Loucy (cell line): ENCODE measurements at regions not wholly inside any gene's neighbourhood (a gene's known extent, or its start where the extent isn't known, plus 50 kb on each side); places are given as distances from the start of the nearest gene placed in this dataset.

Experiments used
- H2AFZ ChIP-seq: fragments of 200-600 bp; sonication (generic); 2 replicates; pipeline ENCODE4 v1.6.0; 2016; ENCODE audit warnings: antibody characterized with exemption, mild to moderate bottlenecking, low read length, moderate library complexity
- H3F3A ChIP-seq: fragments of 200-600 bp; 2 replicates; pipeline ENCODE4 v1.6.0; 2016; ENCODE audit warnings: antibody characterized with exemption, low read depth, mild to moderate bottlenecking
- H3K27me3 ChIP-seq: fragments of 200-600 bp; sonication (generic); 2 replicates; pipeline ENCODE4 v1.6.1; 2014; ENCODE audit warnings: low read length, mild to moderate bottlenecking; ENCODE audit not compliant: insufficient read depth, poor library complexity, severe bottlenecking
- H3K36me3 ChIP-seq: fragments of 200-600 bp; sonication (generic); 2 replicates; pipeline ENCODE4 v1.6.1; 2016; ENCODE audit warnings: low read length; ENCODE audit not compliant: insufficient read depth
- H3K4me1 ChIP-seq: fragments of 200-600 bp; sonication (generic); 2 replicates; pipeline ENCODE4 v1.5.1; 2014; ENCODE audit warnings: low read length, mild to moderate bottlenecking; ENCODE audit not compliant: insufficient read depth, poor library complexity, severe bottlenecking
- H3K4me2 ChIP-seq: fragments of 200-600 bp; sonication (generic); 2 replicates; pipeline ENCODE4 v1.6.0; 2014; ENCODE audit warnings: antibody characterized with exemption, low read length, low read depth, mild to moderate bottlenecking; ENCODE audit not compliant: poor library complexity, severe bottlenecking
- H3K4me3 ChIP-seq: fragments of 200-600 bp; sonication (generic); 2 replicates; pipeline ENCODE4 v1.5.1; 2014; ENCODE audit warnings: low read length, mild to moderate bottlenecking, mixed read lengths; ENCODE audit not compliant: poor library complexity, severe bottlenecking
- H3K79me2 ChIP-seq: fragments of 200-600 bp; sonication (generic); 2 replicates; pipeline ENCODE4 v1.6.1; 2014; ENCODE audit warnings: low read length; ENCODE audit not compliant: insufficient read depth
- H3K9ac ChIP-seq: fragments of 200-600 bp; sonication (generic); 2 replicates; pipeline ENCODE4 v1.6.0; 2014; ENCODE audit warnings: mild to moderate bottlenecking, low read depth, low read length, moderate library complexity; ENCODE audit not compliant: poor library complexity, severe bottlenecking
- H3K9me2 ChIP-seq: fragments of 200-600 bp; sonication (generic); replicated peaks from 2 replicates; pipeline ENCODE4 v1.6.1; 2016; ENCODE audit warnings: low read depth, low read length, mixed read lengths
- H3K9me3 ChIP-seq: fragments of 200-600 bp; sonication (generic); 2 replicates; pipeline ENCODE4 v1.6.1; 2014; ENCODE audit warnings: mild to moderate bottlenecking, antibody characterized with exemption, low read length, low read depth; ENCODE audit not compliant: insufficient read depth
- H4K20me1 ChIP-seq: fragments of 200-600 bp; sonication (generic); 2 replicates; pipeline ENCODE4 v1.6.0; 2014; ENCODE audit warnings: antibody characterized with exemption, low read length, mild to moderate bottlenecking; ENCODE audit not compliant: insufficient read depth, poor library complexity, severe bottlenecking
- CTCF ChIP-seq: fragments of 200-600 bp; sonication (generic); conservative IDR thresholded peaks from 2 replicates; pipeline ENCODE4 v1.5.1; 2014; ENCODE audit warnings: mild to moderate bottlenecking, antibody characterized with exemption, low read length
- EZH2phosphoT487 ChIP-seq: fragments of 200-600 bp; IDR thresholded peaks from 2 replicates; pipeline ENCODE4 v1.6.1; 2018; ENCODE audit warnings: antibody characterized with exemption, mild to moderate bottlenecking, moderate library complexity, borderline replicate concordance

- Histone ChIP-seq H2AFZ (no peak overlapping the region), H3K79me2 (no peaks in the 10 kb centered on the region), H3K36me3 (no peaks in the 10 kb centered on the region), H4K20me1 (no peaks in the 10 kb centered on the region), H3K9me3 (no peaks in the 10 kb centered on the region), H3K9ac (no peak overlapping the region), H3K4me1 (no peaks in the 10 kb centered on the region), H3K4me3 (no peak overlapping the region), H3F3A (no peaks in the 10 kb centered on the region), H3K9me2 (no peaks in the 10 kb centered on the region), H3K4me2 (no peak overlapping the region), H3K27me3 (no peaks in the 10 kb centered on the region)
- TF ChIP-seq CTCF: no peak
- TF ChIP-seq EZH2phosphoT487: no peak
These were observed 160.2 kb upstream of the LHX1 start for GRCh38 chr17:36777118-36777517.

GRCh38 chr17:36778448-36778847 lies 158.8 kb upstream of the LHX1 start:
- H3K27me3 ChIP-seq: no peaks in the 10 kb centered on the region
- H3F3A ChIP-seq: no peaks in the 10 kb centered on the region
- H4K20me1 ChIP-seq: no peaks in the 10 kb centered on the region
- no peak overlapping the region for H2AFZ ChIP-seq
- no peaks in the 10 kb centered on the region for H3K36me3 ChIP-seq
- H3K9me2 ChIP-seq: no peaks in the 10 kb centered on the region
- no peaks in the 10 kb centered on the region for H3K9me3 ChIP-seq
- no peaks in the 10 kb centered on the region for H3K4me1 ChIP-seq
- TF ChIP-seq EZH2phosphoT487: no peak
- TF ChIP-seq CTCF: no peak
- H3K9ac ChIP-seq: no peak overlapping the region
- no peak overlapping the region for H3K4me3 ChIP-seq
- no peak overlapping the region for H3K4me2 ChIP-seq
- no peaks in the 10 kb centered on the region for H3K79me2 ChIP-seq

- no peaks in the 10 kb centered on the region for H3K4me1 ChIP-seq
- no peaks in the 10 kb centered on the region for H3K36me3 ChIP-seq
- no peaks in the 10 kb centered on the region for H3K79me2 ChIP-seq
- no peaks in the 10 kb centered on the region for H3K9me3 ChIP-seq
- H3K9me2 ChIP-seq: no peaks in the 10 kb centered on the region
- H3K9ac ChIP-seq: no peak overlapping the region
- H3F3A ChIP-seq: no peaks in the 10 kb centered on the region
- TF ChIP-seq CTCF (no peak), EZH2phosphoT487 (no peak)
- no peaks in the 10 kb centered on the region for H3K27me3 ChIP-seq
- no peak overlapping the region for H3K4me3 ChIP-seq
- H4K20me1 ChIP-seq: no peaks in the 10 kb centered on the region
- no peak overlapping the region for H3K4me2 ChIP-seq
- H2AFZ ChIP-seq: no peak overlapping the region
These were observed 157.7 kb upstream of the LHX1 start for GRCh38 chr17:36779550-36779949.
